ENCODE measurements at regions not wholly inside any gene's neighbourhood (a gene's known extent, or its start where the extent isn't known, plus 50 kb on each side); places are given as distances from the start of the nearest gene placed in this dataset.
"Not testable (repeated sequence)": the region's sequence is repeated elsewhere in the genome, so short reads cannot be mapped to it uniquely, and the experiment has no call there.

DNA sequence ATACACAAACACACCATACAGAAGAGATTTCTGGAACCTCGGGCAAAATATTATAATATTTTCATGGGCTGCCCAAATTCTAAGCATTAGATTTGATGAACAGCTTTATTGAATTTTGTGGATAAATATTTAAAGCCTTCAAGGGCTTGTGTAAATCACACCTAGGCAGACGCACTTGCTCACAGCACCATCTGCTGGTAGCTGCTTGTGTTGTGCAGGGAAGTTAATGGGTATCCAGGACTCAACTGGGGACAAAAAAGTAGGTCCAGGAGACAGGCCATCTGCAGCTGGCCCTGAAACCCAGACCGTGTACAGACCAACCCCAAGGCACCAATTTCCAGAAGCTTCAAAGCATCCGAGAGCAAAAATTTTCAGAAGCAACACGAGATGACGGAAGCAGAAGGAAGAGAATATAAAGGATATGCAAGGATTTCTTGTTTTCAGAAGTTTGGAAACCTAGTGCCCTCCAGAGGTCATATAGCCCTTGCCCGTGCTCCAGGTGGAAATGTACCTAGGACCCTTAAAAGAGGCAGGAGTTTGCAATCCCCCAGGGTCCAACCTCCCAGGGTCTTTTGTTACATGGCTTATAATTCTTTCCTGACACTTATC, 140.0 kb downstream of the CHD9NB start (continued):
- TF ChIP-seq CHD1 (IDR thresholded peaks at IDR 0.05; ENCODE audit: low read depth, low read length), result no peak
- no peak for TF ChIP-seq EP300 (IDR thresholded peaks at IDR 0.05; ENCODE audit: borderline replicate concordance in 1 of 2, low read depth in 2 of 2, low read length in 2 of 2)
- TF ChIP-seq, protein P1, sequence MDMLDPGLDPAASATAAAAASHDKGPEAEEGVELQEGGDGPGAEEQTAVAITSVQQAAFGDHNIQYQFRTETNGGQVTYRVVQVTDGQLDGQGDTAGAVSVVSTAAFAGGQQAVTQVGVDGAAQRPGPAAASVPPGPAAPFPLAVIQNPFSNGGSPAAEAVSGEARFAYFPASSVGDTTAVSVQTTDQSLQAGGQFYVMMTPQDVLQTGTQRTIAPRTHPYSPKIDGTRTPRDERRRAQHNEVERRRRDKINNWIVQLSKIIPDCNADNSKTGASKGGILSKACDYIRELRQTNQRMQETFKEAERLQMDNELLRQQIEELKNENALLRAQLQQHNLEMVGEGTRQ (IDR thresholded peaks at IDR 0.05; ENCODE audit: low read length), result no peak
- no peak for TF ChIP-seq TAF1 (IDR thresholded peaks at IDR 0.05; ENCODE audit: low read depth, low read length)
- no peak for TF ChIP-seq SP4 (IDR thresholded peaks at IDR 0.05; ENCODE audit: low read length)
- no peak for TF ChIP-seq BACH1 (IDR thresholded peaks at IDR 0.05; ENCODE audit: low read length)
- no peak for TF ChIP-seq TBP (IDR thresholded peaks at IDR 0.05; ENCODE audit: low read depth, low read length)

DNA sequence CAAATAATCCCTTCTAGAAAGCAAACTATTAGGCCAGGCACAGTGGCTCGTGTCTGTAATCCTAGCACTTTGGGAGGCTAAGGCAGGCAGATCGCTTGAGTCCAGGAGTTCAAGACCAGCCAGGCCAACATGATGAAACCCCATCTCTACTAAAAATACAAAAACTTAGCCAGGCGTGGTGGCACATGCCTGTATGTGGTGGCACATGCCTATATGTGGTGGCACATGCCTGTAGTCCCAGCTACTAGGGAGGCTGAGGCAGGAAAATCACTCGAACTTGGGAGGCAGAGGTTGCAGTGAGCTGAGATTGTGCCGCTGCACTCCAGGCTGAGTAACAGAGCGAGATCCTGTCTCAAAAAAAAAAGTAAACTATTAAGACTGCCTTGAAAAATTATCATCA, 144.6 kb downstream of the CHD9NB start:
- H3K27ac ChIP-seq (ENCODE audit: low read depth, low read length); H3K9me3 ChIP-seq (ENCODE audit: insufficient read depth in 2 of 2, low read depth in 1 of 2, low read length in 1 of 2); H3K23ac ChIP-seq (ENCODE audit: insufficient read length); H2BK120ac ChIP-seq (replicated peaks; ENCODE audit: low read depth, low read length); H2BK15ac ChIP-seq (ENCODE audit: low read length); H3K27me3 ChIP-seq (replicated peaks in 1 of 4; ENCODE audit: control insufficient read depth in 3 of 4, extremely low read depth in 1 of 4, insufficient read depth in 3 of 4, low read length in 3 of 4); H4K8ac ChIP-seq (ENCODE audit: extremely low read depth, insufficient read depth, low read length); H3K56ac ChIP-seq (replicated peaks; ENCODE audit: insufficient read length, low read depth, low read length); H3K14ac ChIP-seq (ENCODE audit: insufficient read length); H4K20me1 ChIP-seq (replicated peaks in 1 of 2; ENCODE audit: control insufficient read depth in 1 of 2, insufficient read depth in 2 of 2, low read length in 2 of 2); H2AFZ ChIP-seq (ENCODE audit: low read length); H3K4me3 ChIP-seq (ENCODE audit: extremely low read depth in 1 of 4, insufficient read depth in 2 of 4, low read depth in 3 of 4, low read length in 4 of 4); POLR2A ChIA-PET (ENCODE audit: partially characterized antibody); H3K79me1 ChIP-seq (ENCODE audit: low read depth, low read length); H3K23me2 ChIP-seq (ENCODE audit: low read depth, low read length); H3K4ac ChIP-seq (replicated peaks; ENCODE audit: insufficient read length, low read depth, low read length); H2BK5ac ChIP-seq (ENCODE audit: low read depth, low read length); H3K4me2 ChIP-seq (ENCODE audit: insufficient read depth in 1 of 2, low read depth in 2 of 2, low read length in 2 of 2); H3K18ac ChIP-seq (ENCODE audit: extremely low read depth, low read length); H3K79me2 ChIP-seq (ENCODE audit: control insufficient read depth in 1 of 2, insufficient read depth in 2 of 2, low read length in 2 of 2); H3K36me3 ChIP-seq (ENCODE audit: control insufficient read depth in 2 of 4, insufficient read depth in 4 of 4, low read length in 3 of 4); H4K5ac ChIP-seq (ENCODE audit: insufficient read length, low read depth, low read length); H2AK5ac ChIP-seq (ENCODE audit: low read depth, low read length); H4K91ac ChIP-seq (replicated peaks; ENCODE audit: insufficient read length, low read length); H3K9ac ChIP-seq (replicated peaks in 1 of 4; ENCODE audit: extremely low read depth in 1 of 4, low read depth in 3 of 4, low read length in 3 of 4); FAIRE-seq; H3K4me1 ChIP-seq (replicated peaks in 1 of 4; ENCODE audit: control insufficient read depth in 3 of 4, insufficient read depth in 4 of 4, low read length in 3 of 4); DNase-seq (ENCODE audit: low read depth in 1 of 2, low spot score in 2 of 2); H2BK20ac ChIP-seq (ENCODE audit: low read length); H2BK12ac ChIP-seq (ENCODE audit: low read depth, low read length): not testable (repeated sequence)
- WGBS, 2 experiments (ENCODE audit: extremely low coverage in 1 of 2, insufficient coverage in 1 of 2, insufficient read length in 1 of 2, insufficient replicate concordance in 2 of 2, low coverage in 1 of 2, low lambda C conversion rate in 2 of 2, missing lambda C conversion rate in 1 of 2), result 85% methylated on average over 6 of the region's 6 CpGs; no CpG with 5 or more reads in 1 of the 2 experiments
- CTCF ChIA-PET (ENCODE audit: partially characterized antibody), result interaction anchor here (0.9 to 1.6 kb wide), 3 partner anchors 26 to 716 kb away, joined by 3 to 4 read pairs (median 3); no protein-coding TSS in a partner anchor
